Activated naive CD4-positive, alpha-beta T cell (primary cell): ENCODE measurements at regions not wholly inside any gene's neighbourhood (a gene's known extent, or its start where the extent isn't known, plus 50 kb on each side); places are given as distances from the start of the nearest gene placed in this dataset.
"Not testable (repeated sequence)": the region's sequence is repeated elsewhere in the genome, so short reads cannot be mapped to it uniquely, and the experiment has no call there.

ENCODE experiments used
- DNase-seq, 4 experiments: peaks; one replicate each; lab custom pipeline; 2025; lab: John Stamatoyannopoulos, UW

GRCh38 chr14:105857220-105857825, 330.9 kb downstream of the TMEM121 start:
- no peak for DNase-seq

GRCh38 chr14:105857826-105858675, 331.7 kb downstream of the TMEM121 start:
- DNase-seq: no peak

- DNase-seq: no peak
Measured at GRCh38 chr14:105858676-105859025, 332.3 kb downstream of the TMEM121 start.

- not testable (repeated sequence) for DNase-seq
Measured at GRCh38 chr14:105859073-105859716, 332.8 kb downstream of the TMEM121 start.

- DNase-seq: no peak
Measured at GRCh38 chr14:105859717-105860614, 333.6 kb downstream of the TMEM121 start.

GRCh38 chr14:105860615-105861580, 334.5 kb downstream of the TMEM121 start:
- no peak for DNase-seq

- no peak for DNase-seq
Measured at GRCh38 chr14:105861985-105862465, 335.6 kb downstream of the TMEM121 start.

- DNase-seq: no peak
Measured at GRCh38 chr14:105862581-105863239, 336.3 kb downstream of the TMEM121 start.

GRCh38 chr14:105863296-105864108, 337.1 kb downstream of the TMEM121 start:
- DNase-seq: no peak

GRCh38 chr14:105864116-105864515, 337.7 kb downstream of the TMEM121 start:
- DNase-seq: no peak

- DNase-seq: no peak
Measured at GRCh38 chr14:105864651-105865265, 338.4 kb downstream of the TMEM121 start.

GRCh38 chr14:105865266-105865903, 339.0 kb downstream of the TMEM121 start:
- no peak for DNase-seq

GRCh38 chr14:105865904-105866840, 339.8 kb downstream of the TMEM121 start:
- DNase-seq: no peak

GRCh38 chr14:105866841-105867321, 340.5 kb downstream of the TMEM121 start:
- DNase-seq: no peak

GRCh38 chr14:105867961-105868599, 341.7 kb downstream of the TMEM121 start:
- no peak for DNase-seq

GRCh38 chr14:105871590-105871989, 345.2 kb downstream of the TMEM121 start:
- no peak for DNase-seq
